K562 (cell line): ENCODE measurements at regions not wholly inside any gene's neighbourhood (a gene's known extent, or its start where the extent isn't known, plus 50 kb on each side); places are given as distances from the start of the nearest gene placed in this dataset.

Source experiments
- ADNP ChIP-seq: fragments of 200-800 bp; sonication (Bioruptor generic); IDR thresholded peaks from 2 replicates; pipeline ENCODE4 v1.6.1; 2016; ENCODE audit warnings: missing genetic modification characterization, missing compliant biosample characterization
- CEBPB ChIP-seq: fragments of 450-650 bp; IDR thresholded peaks from 2 replicates; pipeline ENCODE4 v1.6.1; 2016; ENCODE audit warnings: missing genetic modification characterization, missing compliant biosample characterization
- MGA ChIP-seq: fragments of 450-650 bp; IDR thresholded peaks from 2 replicates; pipeline ENCODE4 v1.6.1; 2016; ENCODE audit warnings: mild to moderate bottlenecking, moderate library complexity
- NUFIP1 ChIP-seq: fragments of 450-650 bp; IDR thresholded peaks from 2 replicates; pipeline ENCODE4 v1.6.1; 2018; ENCODE audit not compliant: partially characterized antibody
- SMARCA5 ChIP-seq: fragments of 450-650 bp; IDR thresholded peaks from 2 replicates; pipeline ENCODE4 v1.6.1; 2016
- ZNF354B ChIP-seq: fragments of 250-450 bp; sonication (Bioruptor Pico); IDR thresholded peaks from 2 replicates; pipeline ENCODE4 v1.4.0; 2020
- TF ChIP-seq, protein P1 (sequence below): fragments of 200-800 bp; sonication (Bioruptor generic); IDR thresholded peaks from 2 replicates; pipeline ENCODE4 v1.6.1; 2016; ENCODE audit warnings: missing genetic modification characterization, missing compliant biosample characterization
- TF ChIP-seq, protein P2 (sequence below), 2 experiments: fragments of 250-450 bp in 1 of 2; fragments of 450-650 bp in 1 of 2; sonication (Bioruptor Pico) in 1 of 2; IDR thresholded peaks; 2 replicates each; pipeline versions ENCODE4 v1.6.1 to v1.8.0; 2016 to 2021; ENCODE audit warnings: mild to moderate bottlenecking in 2 of 2, moderate library complexity in 2 of 2, missing compliant biosample characterization in 1 of 2, missing genetic modification characterization in 1 of 2
- TF ChIP-seq, protein P3 (sequence below): fragments of 250-450 bp; sonication (Bioruptor Pico); IDR thresholded peaks from 2 replicates; pipeline ENCODE4 v1.8.0; 2021; ENCODE audit warnings: borderline replicate concordance, mild to moderate bottlenecking, moderate library complexity; ENCODE audit not compliant: poor library complexity, severe bottlenecking

DNA sequence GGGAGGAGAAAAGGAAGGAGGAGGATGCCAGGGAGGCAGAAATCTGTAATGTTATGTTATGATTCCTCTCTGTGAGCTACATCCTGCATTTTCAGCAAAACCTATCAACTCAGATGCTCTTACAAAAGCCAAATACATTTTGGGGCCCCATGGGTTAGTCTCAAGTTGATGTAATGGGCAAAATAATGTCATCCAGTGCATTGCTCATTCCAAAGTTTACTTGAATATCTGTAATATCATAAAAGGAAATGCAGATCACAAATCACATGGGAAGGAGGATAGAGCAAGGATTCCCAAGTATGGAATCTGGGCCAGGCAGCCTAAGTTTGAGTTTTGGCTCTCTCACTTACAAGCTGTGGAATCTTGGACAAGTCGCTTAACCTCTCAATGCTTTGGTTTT, 74.9 kb upstream of the SOD3 start (continued):
- TF ChIP-seq, protein P1, sequence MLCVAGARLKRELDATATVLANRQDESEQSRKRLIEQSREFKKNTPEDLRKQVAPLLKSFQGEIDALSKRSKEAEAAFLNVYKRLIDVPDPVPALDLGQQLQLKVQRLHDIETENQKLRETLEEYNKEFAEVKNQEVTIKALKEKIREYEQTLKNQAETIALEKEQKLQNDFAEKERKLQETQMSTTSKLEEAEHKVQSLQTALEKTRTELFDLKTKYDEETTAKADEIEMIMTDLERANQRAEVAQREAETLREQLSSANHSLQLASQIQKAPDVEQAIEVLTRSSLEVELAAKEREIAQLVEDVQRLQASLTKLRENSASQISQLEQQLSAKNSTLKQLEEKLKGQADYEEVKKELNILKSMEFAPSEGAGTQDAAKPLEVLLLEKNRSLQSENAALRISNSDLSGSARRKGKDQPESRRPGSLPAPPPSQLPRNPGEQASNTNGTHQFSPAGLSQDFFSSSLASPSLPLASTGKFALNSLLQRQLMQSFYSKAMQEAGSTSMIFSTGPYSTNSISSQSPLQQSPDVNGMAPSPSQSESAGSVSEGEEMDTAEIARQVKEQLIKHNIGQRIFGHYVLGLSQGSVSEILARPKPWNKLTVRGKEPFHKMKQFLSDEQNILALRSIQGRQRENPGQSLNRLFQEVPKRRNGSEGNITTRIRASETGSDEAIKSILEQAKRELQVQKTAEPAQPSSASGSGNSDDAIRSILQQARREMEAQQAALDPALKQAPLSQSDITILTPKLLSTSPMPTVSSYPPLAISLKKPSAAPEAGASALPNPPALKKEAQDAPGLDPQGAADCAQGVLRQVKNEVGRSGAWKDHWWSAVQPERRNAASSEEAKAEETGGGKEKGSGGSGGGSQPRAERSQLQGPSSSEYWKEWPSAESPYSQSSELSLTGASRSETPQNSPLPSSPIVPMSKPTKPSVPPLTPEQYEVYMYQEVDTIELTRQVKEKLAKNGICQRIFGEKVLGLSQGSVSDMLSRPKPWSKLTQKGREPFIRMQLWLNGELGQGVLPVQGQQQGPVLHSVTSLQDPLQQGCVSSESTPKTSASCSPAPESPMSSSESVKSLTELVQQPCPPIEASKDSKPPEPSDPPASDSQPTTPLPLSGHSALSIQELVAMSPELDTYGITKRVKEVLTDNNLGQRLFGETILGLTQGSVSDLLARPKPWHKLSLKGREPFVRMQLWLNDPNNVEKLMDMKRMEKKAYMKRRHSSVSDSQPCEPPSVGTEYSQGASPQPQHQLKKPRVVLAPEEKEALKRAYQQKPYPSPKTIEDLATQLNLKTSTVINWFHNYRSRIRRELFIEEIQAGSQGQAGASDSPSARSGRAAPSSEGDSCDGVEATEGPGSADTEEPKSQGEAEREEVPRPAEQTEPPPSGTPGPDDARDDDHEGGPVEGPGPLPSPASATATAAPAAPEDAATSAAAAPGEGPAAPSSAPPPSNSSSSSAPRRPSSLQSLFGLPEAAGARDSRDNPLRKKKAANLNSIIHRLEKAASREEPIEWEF (CRISPR knock-in tag), result no peak
- TF ChIP-seq MGA (no peak), ZNF354B (no peak), SMARCA5 (no peak), CEBPB (no peak), ADNP (tag) (no peak), NUFIP1 (no peak)
- TF ChIP-seq, protein P2, sequence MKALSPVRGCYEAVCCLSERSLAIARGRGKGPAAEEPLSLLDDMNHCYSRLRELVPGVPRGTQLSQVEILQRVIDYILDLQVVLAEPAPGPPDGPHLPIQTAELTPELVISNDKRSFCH (CRISPR knock-in tag; IDR thresholded peaks at IDR 0.05), result no peak
- TF ChIP-seq, protein P2 (tag; IDR thresholded peaks at IDR 0.05), result no peak
- TF ChIP-seq, protein P3, sequence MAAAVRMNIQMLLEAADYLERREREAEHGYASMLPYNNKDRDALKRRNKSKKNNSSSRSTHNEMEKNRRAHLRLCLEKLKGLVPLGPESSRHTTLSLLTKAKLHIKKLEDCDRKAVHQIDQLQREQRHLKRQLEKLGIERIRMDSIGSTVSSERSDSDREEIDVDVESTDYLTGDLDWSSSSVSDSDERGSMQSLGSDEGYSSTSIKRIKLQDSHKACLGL (CRISPR knock-in tag), result no peak
